K562 (cell line): ENCODE measurements at regions not wholly inside any gene's neighbourhood (a gene's known extent, or its start where the extent isn't known, plus 50 kb on each side); places are given as distances from the start of the nearest gene placed in this dataset.

Experiments
- ATAC-seq: fragments of 200-7000 bp; cut with Tn5 transposase; 3 replicates; pipeline ENCODE4 v1.9.1; 2020; ENCODE audit warnings: moderate library complexity
- BruUV-seq: library from RNA; stranded (reverse); fragments of 400-500 nt; replicated peaks from 2 replicates; lab custom pipeline; 2021; lab: Mats Ljungman, UMichigan
- CTCF ChIA-PET: fragments of 300-600 bp; formaldehyde crosslinking; extraction: SDS; loops from one replicate; lab custom pipeline; 2021; ENCODE audit warnings: low intra/inter-chr PET ratio; lab: Yijun Ruan, JAX
- POLR2A ChIA-PET: fragments of 300-600, 350-650 bp; sonication (Branson Sonifier 250); formaldehyde crosslinking; extraction: SDS; loops from one replicate; lab custom pipeline; 2021; ENCODE audit warnings: antibody characterized with exemption, inconsistent platforms; lab: Yijun Ruan, JAX
- DNase-seq, 4 experiments: peaks; one replicate each; pipeline versions ENCODE4 v3.0.0 to v3.0.0-alpha.2; 2011 to 2018; ENCODE audit warnings: low spot score in 3 of 4, mixed read lengths in 3 of 4; ENCODE audit errors: extremely low read depth in 1 of 4
- FAIRE-seq: peaks from 2 replicates; lab custom pipeline; 2011; peaks lifted over from hg19 to GRCh38; lab: Jason Lieb, UNC
- H2AFZ ChIP-seq: 2 replicates; pipeline ENCODE4 v1.6.0; 2011; ENCODE audit warnings: low read depth, low read length, control low read depth, inconsistent platforms
- H3K27ac ChIP-seq: fragments of 200-600 bp; 3 replicates; pipeline ENCODE4 v1.8.0; 2011; ENCODE audit warnings: low read depth, mild to moderate bottlenecking, control low read depth, inconsistent platforms, low read length, moderate library complexity, mixed read lengths; ENCODE audit errors: extremely low read depth
- H3K27me3 ChIP-seq, 2 experiments: fragments of 300-600 bp in 1 of 2; 2 replicates in 1 of 2; 3 replicates in 1 of 2; pipeline versions ENCODE4 v1.6.0 to v1.8.0; 2011; ENCODE audit warnings: inconsistent platforms in 2 of 2, low read length in 2 of 2, mild to moderate bottlenecking in 1 of 2, mixed read lengths in 1 of 2, moderate library complexity in 1 of 2; ENCODE audit not compliant: control insufficient read depth in 2 of 2, insufficient read depth in 2 of 2
- H3K36me3 ChIP-seq: fragments of 300-600 bp; 3 replicates; pipeline ENCODE4 v1.8.0; 2011; ENCODE audit warnings: mild to moderate bottlenecking, low read length, inconsistent platforms; ENCODE audit not compliant: control insufficient read depth, insufficient read depth
- H3K4me1 ChIP-seq, 2 experiments: fragments of 200-600 bp in 1 of 2; replicated peaks in 1 of 2; 2 replicates in 1 of 2; 3 replicates in 1 of 2; pipeline versions ENCODE4 v1.5.1 to v1.8.0; 2011; ENCODE audit warnings: inconsistent platforms in 2 of 2, low read length in 2 of 2, mild to moderate bottlenecking in 1 of 2, mixed read lengths in 1 of 2, moderate library complexity in 1 of 2; ENCODE audit not compliant: control insufficient read depth in 2 of 2, insufficient read depth in 2 of 2
- H3K4me2 ChIP-seq: 2 replicates; pipeline ENCODE4 v1.6.1; 2011; ENCODE audit warnings: low read length, control low read depth, inconsistent platforms, mixed read lengths; ENCODE audit not compliant: insufficient read depth
- H3K4me3 ChIP-seq: fragments of 200-600 bp; sonication (generic), shearing (Covaris generic); 2 replicates; pipeline ENCODE4 v1.5.1; 2016; ENCODE audit warnings: control low read depth, inconsistent platforms
- H3K79me2 ChIP-seq: fragments of 200-600 bp; 3 replicates; pipeline ENCODE4 v1.8.0; 2011; ENCODE audit warnings: low read length, inconsistent platforms; ENCODE audit not compliant: control insufficient read depth, insufficient read depth
- H3K9ac ChIP-seq, 2 experiments: 2 replicates each; pipeline versions ENCODE4 v1.6.0 to v1.6.1; 2011; ENCODE audit warnings: low read depth in 2 of 2, low read length in 2 of 2, control low read depth in 1 of 2, inconsistent platforms in 1 of 2, mild to moderate bottlenecking in 1 of 2, mixed read lengths in 1 of 2; ENCODE audit not compliant: insufficient read depth in 1 of 2
- H3K9me1 ChIP-seq: one replicate; pipeline ENCODE4 v1.6.0; 2011; ENCODE audit warnings: inconsistent platforms, mild to moderate bottlenecking, low read length, moderate library complexity; ENCODE audit not compliant: control insufficient read depth, insufficient read depth
- H3K9me3 ChIP-seq: replicated peaks from 2 replicates; pipeline ENCODE4 v1.5.1; 2011; ENCODE audit warnings: low read depth, low read length, inconsistent platforms; ENCODE audit not compliant: control insufficient read depth, insufficient read depth
- H4K20me1 ChIP-seq: replicated peaks from 2 replicates; pipeline ENCODE4 v1.6.1; 2011; ENCODE audit warnings: low read length, inconsistent platforms, mixed read lengths; ENCODE audit not compliant: control insufficient read depth, insufficient read depth
- ATF2 ChIP-seq: sonication (generic); formaldehyde crosslinking; IDR thresholded peaks from 2 replicates; pipeline ENCODE4 v1.8.1; 2022; ENCODE audit warnings: missing genetic modification reagents
- CEBPZ ChIP-seq: fragments of 150-350 bp; IDR thresholded peaks from 2 replicates; pipeline ENCODE4 v1.6.1; 2014; ENCODE audit warnings: low read depth, mild to moderate bottlenecking, low read length, borderline replicate concordance
- HMG20A ChIP-seq: fragments of 450-650 bp; formaldehyde crosslinking; conservative IDR thresholded peaks from 2 replicates; pipeline ENCODE4 v1.4.0; 2020; ENCODE audit warnings: mild to moderate bottlenecking, mixed read lengths
- MNT ChIP-seq, 2 experiments: fragments of 450-650 bp; conservative IDR thresholded peaks; 2 replicates each; pipeline ENCODE4 v1.6.1; 2017; ENCODE audit warnings: mild to moderate bottlenecking in 2 of 2, moderate library complexity in 2 of 2
- RBM17 ChIP-seq: fragments of 200-400 bp; formaldehyde crosslinking; IDR thresholded peaks from 2 replicates; pipeline ENCODE4 v1.6.1; 2017; ENCODE audit warnings: low read depth, mild to moderate bottlenecking, low read length, borderline replicate concordance
- SOX6 ChIP-seq: fragments of 450-650 bp; IDR thresholded peaks from 2 replicates; pipeline ENCODE4 v1.6.1; 2014; ENCODE audit warnings: mild to moderate bottlenecking
- SRSF7 ChIP-seq: fragments of 200-400 bp; formaldehyde crosslinking; optimal IDR thresholded peaks from 2 replicates; pipeline ENCODE3; 2017; ENCODE audit warnings: mild to moderate bottlenecking, low read depth, low read length
- TCF3 ChIP-seq: sonication (generic); formaldehyde crosslinking; IDR thresholded peaks from 2 replicates; pipeline ENCODE4 v1.4.0; 2020; ENCODE audit warnings: mild to moderate bottlenecking, missing genetic modification reagents
- TFAM ChIP-seq: fragments of 250-450 bp; sonication (Bioruptor Pico); conservative IDR thresholded peaks from 2 replicates; pipeline ENCODE4 v1.5.0; 2021; ENCODE audit warnings: mild to moderate bottlenecking, moderate library complexity
- ZNF584 ChIP-seq: fragments of 200-800 bp; sonication (Bioruptor generic); IDR thresholded peaks from 2 replicates; pipeline ENCODE4 v1.6.1; 2016; ENCODE audit warnings: low read depth, mild to moderate bottlenecking, missing genetic modification characterization, missing compliant biosample characterization
- WGBS: fragments of 100-300 bp; shearing (Covaris generic); methylation state at CpG from one replicate; pipeline ENCODE4 v1.1.6; 2016; ENCODE audit warnings: low coverage, mixed read lengths; ENCODE audit not compliant: insufficient coverage; ENCODE audit errors: missing lambda C conversion rate; 5-methylcytosine and 5-hydroxymethylcytosine counted together
- in situ Hi-C: fragments of 300-500 bp; cut with MboI; formaldehyde crosslinking; loops from 4 replicates; pipeline ENCODE4 v1.15.0; 2018; ENCODE audit warnings: inconsistent platforms, mixed read lengths
- intact Hi-C: fragments of 100-400 bp; cut with micrococcal nuclease; formaldehyde crosslinking; loops from 2 replicates; pipeline ENCODE4 v1.14.2; 2022
- TF ChIP-seq, protein P1 (sequence below): fragments of 250-450 bp; sonication (Bioruptor Pico); IDR thresholded peaks from 2 replicates; pipeline ENCODE4 v1.4.0; 2020; ENCODE audit warnings: borderline replicate concordance
- TF ChIP-seq, protein P2 (sequence below): sonication (generic); formaldehyde crosslinking; IDR thresholded peaks from 2 replicates; pipeline ENCODE4 v1.8.1; 2023; ENCODE audit warnings: mild to moderate bottlenecking, missing genetic modification reagents

- Histone ChIP-seq H3K9me1 (no peaks in the 10 kb centered on the region), H2AFZ (no peak overlapping the region), H3K79me2 (no peaks in the 10 kb centered on the region), H3K4me1 (peaks cover 0 to 25% of the 10 kb centered on the region in 2 experiments; a peak in 3 of 5 replicates), H3K9me3 (no peaks in the 10 kb centered on the region), H4K20me1 (no peaks in the 10 kb centered on the region), H3K27me3 (no peaks in the 10 kb centered on the region), H3K4me2 (no peak overlapping the region), H3K27ac (no peak overlapping the region), H3K36me3 (no peaks in the 10 kb centered on the region), H3K4me3 (no peak overlapping the region), H3K9ac (no peak overlapping the region)
- in situ Hi-C loops: no loop called here
- no peak for ATAC-seq
- no peak for FAIRE-seq
- ChIA-PET CTCF (no interaction called here), POLR2A (interaction anchor here (0.7 kb wide), 1 partner anchor 31 kb away, joined by 4 read pairs; no protein-coding TSS in a partner anchor)
- WGBS: 56% methylated on average over 4 of the region's 4 CpGs
- intact Hi-C loops: loop anchor here (5.0 kb wide), 1 partner anchor 49 kb away; no protein-coding TSS in a partner anchor
- BruUV-seq: no TSS peak
- DNase-seq: no peak
- no peak for TF ChIP-seq SRSF7
- no peak for TF ChIP-seq MNT (conservative IDR thresholded peaks at IDR 0.05)
- no peak for TF ChIP-seq ATF2
- TF ChIP-seq TFAM: no peak
- no peak for TF ChIP-seq HMG20A
- TF ChIP-seq CEBPZ: no peak
- TF ChIP-seq, protein P1, sequence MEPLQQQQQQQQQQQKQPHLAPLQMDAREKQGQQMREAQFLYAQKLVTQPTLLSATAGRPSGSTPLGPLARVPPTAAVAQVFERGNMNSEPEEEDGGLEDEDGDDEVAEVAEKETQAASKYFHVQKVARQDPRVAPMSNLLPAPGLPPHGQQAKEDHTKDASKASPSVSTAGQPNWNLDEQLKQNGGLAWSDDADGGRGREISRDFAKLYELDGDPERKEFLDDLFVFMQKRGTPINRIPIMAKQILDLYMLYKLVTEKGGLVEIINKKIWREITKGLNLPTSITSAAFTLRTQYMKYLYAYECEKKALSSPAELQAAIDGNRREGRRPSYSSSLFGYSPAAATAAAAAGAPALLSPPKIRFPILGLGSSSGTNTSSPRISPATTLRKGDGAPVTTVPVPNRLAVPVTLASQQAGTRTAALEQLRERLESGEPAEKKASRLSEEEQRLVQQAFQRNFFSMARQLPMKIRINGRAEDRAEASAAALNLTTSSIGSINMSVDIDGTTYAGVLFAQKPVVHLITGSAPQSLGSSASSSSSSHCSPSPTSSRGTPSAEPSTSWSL (CRISPR knock-in tag): no peak
- TF ChIP-seq RBM17: no peak
- TF ChIP-seq SOX6: no peak
- no peak for TF ChIP-seq ZNF584 (CRISPR knock-in tag)
- no peak for TF ChIP-seq TCF3 (CRISPR knock-in tag)
- TF ChIP-seq, protein P2, sequence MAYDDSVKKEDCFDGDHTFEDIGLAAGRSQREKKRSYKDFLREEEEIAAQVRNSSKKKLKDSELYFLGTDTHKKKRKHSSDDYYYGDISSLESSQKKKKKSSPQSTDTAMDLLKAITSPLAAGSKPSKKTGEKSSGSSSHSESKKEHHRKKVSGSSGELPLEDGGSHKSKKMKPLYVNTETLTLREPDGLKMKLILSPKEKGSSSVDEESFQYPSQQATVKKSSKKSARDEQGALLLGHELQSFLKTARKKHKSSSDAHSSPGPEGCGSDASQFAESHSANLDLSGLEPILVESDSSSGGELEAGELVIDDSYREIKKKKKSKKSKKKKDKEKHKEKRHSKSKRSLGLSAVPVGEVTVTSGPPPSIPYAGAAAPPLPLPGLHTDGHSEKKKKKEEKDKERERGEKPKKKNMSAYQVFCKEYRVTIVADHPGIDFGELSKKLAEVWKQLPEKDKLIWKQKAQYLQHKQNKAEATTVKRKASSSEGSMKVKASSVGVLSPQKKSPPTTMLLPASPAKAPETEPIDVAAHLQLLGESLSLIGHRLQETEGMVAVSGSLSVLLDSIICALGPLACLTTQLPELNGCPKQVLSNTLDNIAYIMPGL (CRISPR knock-in tag): no peak
Measured at GRCh38 chr9:108050894-108051293, 561.3 kb upstream of the KLF4 start.
